ENCODE measurements at regions not wholly inside any gene's neighbourhood (a gene's known extent, or its start where the extent isn't known, plus 50 kb on each side); places are given as distances from the start of the nearest gene placed in this dataset.

DNA sequence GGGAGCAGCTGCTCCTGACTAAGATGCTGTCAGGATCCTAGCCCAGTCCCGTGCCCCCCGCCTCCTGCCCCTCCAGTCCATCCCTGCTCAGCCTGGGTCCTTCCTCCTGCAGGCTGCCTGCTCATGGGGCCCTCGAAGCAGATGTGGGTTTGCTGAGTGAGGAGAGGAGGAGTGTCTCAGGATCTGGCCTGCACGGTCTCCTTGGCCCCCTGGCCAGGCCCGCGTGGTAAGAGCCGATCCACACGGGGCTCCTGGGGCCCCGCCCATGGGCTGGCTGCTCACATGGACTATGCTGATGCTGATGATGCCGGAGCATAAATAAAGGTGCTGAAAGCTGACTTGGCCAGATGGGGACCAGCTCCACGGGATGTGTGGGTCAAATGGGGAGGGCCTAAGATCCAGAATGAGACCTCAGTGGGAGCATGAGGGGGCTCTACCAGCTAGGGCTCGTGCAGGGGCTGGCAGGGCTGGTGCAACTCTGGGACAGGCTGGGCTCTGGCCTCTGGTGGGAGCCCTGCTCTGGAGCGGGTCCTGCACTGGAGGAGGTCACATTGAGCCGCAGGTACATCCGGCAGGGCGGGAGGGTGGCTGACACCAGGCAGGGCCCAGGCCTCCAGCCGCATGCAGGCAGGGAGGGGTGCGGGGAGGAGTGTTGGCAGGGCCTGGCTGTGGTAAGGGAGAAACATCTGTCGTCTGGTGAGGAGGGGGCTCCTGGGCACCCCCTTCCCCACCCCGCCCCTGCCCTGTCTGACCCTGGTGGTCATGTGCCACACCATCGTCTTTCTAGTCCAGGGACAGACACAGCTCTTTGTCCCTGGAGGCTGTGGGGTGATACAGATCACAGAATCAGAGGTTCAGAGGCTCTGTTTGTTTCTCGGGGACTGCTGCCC lies 275.3 kb upstream of the HDAC4 start:
- H2AFZ ChIP-seq (ENCODE audit: control insufficient read depth, low read length), result no peak overlapping the region
- no peaks in the 10 kb centered on the region for H3K4me1 ChIP-seq (ENCODE audit: control insufficient read depth, extremely low read depth, insufficient read depth, low read length)
- H3K27ac ChIP-seq (ENCODE audit: control insufficient read depth, insufficient read depth, low read length), result no peak overlapping the region
- H3K9ac ChIP-seq (ENCODE audit: control insufficient read depth, extremely low read depth, insufficient read depth, low read length), result no peak overlapping the region
- no peaks in the 10 kb centered on the region for H3K9me1 ChIP-seq (ENCODE audit: control insufficient read depth, extremely low read depth, insufficient read depth, low read length)
- DNase-seq (ENCODE audit: low read depth, low spot score) (no peak), FAIRE-seq (no peak)
- no peak overlapping the region for H3K4me3 ChIP-seq (ENCODE audit: control insufficient read depth in 2 of 3, extremely low read depth in 1 of 3, insufficient read depth in 2 of 3, low read depth in 1 of 3, low read length in 3 of 3)
- no peak overlapping the region for H3K4me2 ChIP-seq (ENCODE audit: control insufficient read depth, extremely low read depth, insufficient read depth, low read depth, low read length)
- H3K79me2 ChIP-seq (ENCODE audit: control insufficient read depth, insufficient read depth, low read length), result no peaks in the 10 kb centered on the region
- no peaks in the 10 kb centered on the region for H3K9me3 ChIP-seq (ENCODE audit: control insufficient read depth, low read depth, low read length)
- TF ChIP-seq EZH2 (IDR thresholded peaks at IDR 0.05; ENCODE audit: low read length) (no peak), CTCF (optimal IDR thresholded peaks at IDR 0.05 in 1 of 3, IDR thresholded peaks at IDR 0.05 in 1 of 3, conservative IDR thresholded peaks at IDR 0.05 in 1 of 3; ENCODE audit: extremely low read depth in 1 of 3, insufficient read depth in 2 of 3, low read length in 3 of 3) (no peak)
- H4K20me1 ChIP-seq (ENCODE audit: control insufficient read depth, extremely low read depth, insufficient read depth, low read length), result no peaks in the 10 kb centered on the region
- H3K27me3 ChIP-seq (ENCODE audit: control insufficient read depth, extremely low read depth, insufficient read depth, low read length), result no peaks in the 10 kb centered on the region
- H3K36me3 ChIP-seq (ENCODE audit: control insufficient read depth in 2 of 2, extremely low read depth in 1 of 2, insufficient read depth in 2 of 2, low read length in 2 of 2), result no peaks in the 10 kb centered on the region
- dilution Hi-C loops (cut with MboI; ENCODE audit: extremely low pct_ligation_motif_present, low sequenced_read_pairs), result no loop called here

GRCh38 chr2:239674981-239675825 lies 274.4 kb upstream of the HDAC4 start:
- H3K79me2 ChIP-seq (ENCODE audit: control insufficient read depth, insufficient read depth, low read length), result no peaks in the 10 kb centered on the region

More at GRCh38 chr2:239674981-239675825, 274.4 kb upstream of the HDAC4 start:
- Histone ChIP-seq H3K4me2 (ENCODE audit: control insufficient read depth, extremely low read depth, insufficient read depth, low read depth, low read length) (no peak overlapping the region), H2AFZ (ENCODE audit: control insufficient read depth, low read length) (no peak overlapping the region), H4K20me1 (ENCODE audit: control insufficient read depth, extremely low read depth, insufficient read depth, low read length) (no peaks in the 10 kb centered on the region), H3K9ac (ENCODE audit: control insufficient read depth, extremely low read depth, insufficient read depth, low read length) (no peak overlapping the region), H3K36me3 (ENCODE audit: control insufficient read depth in 2 of 2, extremely low read depth in 1 of 2, insufficient read depth in 2 of 2, low read length in 2 of 2) (no peaks in the 10 kb centered on the region), H3K27ac (ENCODE audit: control insufficient read depth, insufficient read depth, low read length) (no peak overlapping the region), H3K27me3 (ENCODE audit: control insufficient read depth, extremely low read depth, insufficient read depth, low read length) (no peaks in the 10 kb centered on the region), H3K9me1 (ENCODE audit: control insufficient read depth, extremely low read depth, insufficient read depth, low read length) (no peaks in the 10 kb centered on the region), H3K4me1 (ENCODE audit: control insufficient read depth, extremely low read depth, insufficient read depth, low read length) (no peaks in the 10 kb centered on the region), H3K4me3 (ENCODE audit: control insufficient read depth in 2 of 3, extremely low read depth in 1 of 3, insufficient read depth in 2 of 3, low read depth in 1 of 3, low read length in 3 of 3) (no peak overlapping the region), H3K9me3 (ENCODE audit: control insufficient read depth, low read depth, low read length) (no peaks in the 10 kb centered on the region)
- dilution Hi-C loops (cut with MboI; ENCODE audit: extremely low pct_ligation_motif_present, low sequenced_read_pairs), result no loop called here
- TF ChIP-seq EZH2 (IDR thresholded peaks at IDR 0.05; ENCODE audit: low read length) (no peak), CTCF (optimal IDR thresholded peaks at IDR 0.05 in 1 of 3, IDR thresholded peaks at IDR 0.05 in 1 of 3, conservative IDR thresholded peaks at IDR 0.05 in 1 of 3; ENCODE audit: extremely low read depth in 1 of 3, insufficient read depth in 2 of 3, low read length in 3 of 3) (no peak)
- DNase-seq (ENCODE audit: low read depth, low spot score) (no peak), FAIRE-seq (no peak)

Data from keratinocyte (primary cell).